Neural cell (in vitro differentiated cells): ENCODE measurements at regions not wholly inside any gene's neighbourhood (a gene's known extent, or its start where the extent isn't known, plus 50 kb on each side); places are given as distances from the start of the nearest gene placed in this dataset.

Experiments
- H2AFZ ChIP-seq: fragments of 200-600, 300-800 bp; sonication (generic), shearing (Covaris generic); 2 replicates; pipeline ENCODE4 v1.6.0; 2014; ENCODE audit warnings: low read depth, mild to moderate bottlenecking, antibody characterized with exemption, low read length, moderate library complexity
- H3F3A ChIP-seq: fragments of 200-600 bp; shearing (Covaris generic); 2 replicates; pipeline ENCODE4 v1.6.1; 2016; ENCODE audit warnings: mild to moderate bottlenecking, moderate library complexity, mixed read lengths, antibody characterized with exemption, low read length; ENCODE audit not compliant: insufficient read depth, poor library complexity, severe bottlenecking
- H3K27ac ChIP-seq: fragments of 200-600, 300-800 bp; sonication (generic), shearing (Covaris generic); 2 replicates; pipeline ENCODE4 v1.5.1; 2014; ENCODE audit warnings: mild to moderate bottlenecking, low read length, moderate library complexity
- H3K27me3 ChIP-seq: fragments of 300-800, 200-600 bp; sonication (generic), shearing (Covaris generic); 2 replicates; pipeline ENCODE4 v1.6.0; 2014; ENCODE audit warnings: mild to moderate bottlenecking, low read depth, low read length, moderate library complexity; ENCODE audit not compliant: insufficient read depth
- H3K36me3 ChIP-seq: fragments of 300-800, 200-600 bp; sonication (generic), shearing (Covaris generic); 2 replicates; pipeline ENCODE4 v1.5.1; 2014; ENCODE audit warnings: mild to moderate bottlenecking, antibody characterized with exemption, low read length, moderate library complexity; ENCODE audit not compliant: insufficient read depth
- H3K4me2 ChIP-seq: fragments of 300-800, 200-600 bp; sonication (generic), shearing (Covaris generic); 2 replicates; pipeline ENCODE4 v1.6.0; 2014; ENCODE audit warnings: mild to moderate bottlenecking, low read length
- H3K4me3 ChIP-seq: fragments of 300-800, 200-600 bp; sonication (generic), shearing (Covaris generic); 2 replicates; pipeline ENCODE4 v1.5.1; 2014; ENCODE audit warnings: mild to moderate bottlenecking, low read length, moderate library complexity
- H3K79me2 ChIP-seq: fragments of 200-600 bp; shearing (Covaris generic); replicated peaks from 2 replicates; pipeline ENCODE4 v1.6.0; 2014; ENCODE audit warnings: mild to moderate bottlenecking, low read length, moderate library complexity; ENCODE audit not compliant: insufficient read depth
- H3K9ac ChIP-seq: fragments of 300-800, 200-600 bp; sonication (generic), shearing (Covaris generic); 2 replicates; pipeline ENCODE4 v1.6.1; 2016; ENCODE audit warnings: mild to moderate bottlenecking, low read length, mixed read lengths
- H3K9me2 ChIP-seq: fragments of 200-600 bp; shearing (Covaris generic); 2 replicates; pipeline ENCODE4 v1.6.1; 2016; ENCODE audit warnings: mild to moderate bottlenecking, low read length, mixed read lengths; ENCODE audit not compliant: insufficient read depth
- H3K9me3 ChIP-seq: fragments of 200-600, 300-800 bp; sonication (generic), shearing (Covaris generic); 2 replicates; pipeline ENCODE4 v1.6.1; 2016; ENCODE audit warnings: mild to moderate bottlenecking, mixed run types, low read length, moderate library complexity, mixed read lengths
- H4K20me1 ChIP-seq: fragments of 200-600 bp; shearing (Covaris generic); 2 replicates; pipeline ENCODE4 v1.6.1; 2016; ENCODE audit warnings: mild to moderate bottlenecking, mixed run types; ENCODE audit not compliant: insufficient read depth
- CTCF ChIP-seq: fragments of 450-650 bp; IDR thresholded peaks from 2 replicates; pipeline ENCODE4 v1.5.1; 2014; ENCODE audit warnings: antibody characterized with exemption, mild to moderate bottlenecking, moderate library complexity; ENCODE audit not compliant: poor library complexity, severe bottlenecking
- EP300 ChIP-seq: fragments of 450-650 bp; conservative IDR thresholded peaks from 2 replicates; pipeline ENCODE4 v1.6.1; 2014; ENCODE audit warnings: antibody characterized with exemption, mild to moderate bottlenecking, moderate library complexity; ENCODE audit not compliant: poor library complexity, severe bottlenecking
- EZH2 ChIP-seq: fragments of 200-600, 300-800 bp; shearing (Covaris generic), sonication (generic); IDR thresholded peaks from 2 replicates; pipeline ENCODE4 v1.6.1; 2014; ENCODE audit warnings: antibody characterized with exemption, low read length, borderline replicate concordance, mild to moderate bottlenecking; ENCODE audit not compliant: insufficient read depth, poor library complexity, severe bottlenecking
- MXI1 ChIP-seq: fragments of 450-650 bp; conservative IDR thresholded peaks from 2 replicates; pipeline ENCODE4 v1.6.1; 2014; ENCODE audit warnings: antibody characterized with exemption, mild to moderate bottlenecking; ENCODE audit not compliant: poor library complexity, severe bottlenecking
- POLR2AphosphoS5 ChIP-seq: IDR thresholded peaks from 2 replicates; pipeline ENCODE4 v1.6.1; 2012
- RAD21 ChIP-seq: fragments of 450-650 bp; conservative IDR thresholded peaks from 2 replicates; pipeline ENCODE4 v1.6.1; 2014; ENCODE audit warnings: antibody characterized with exemption, mild to moderate bottlenecking, moderate library complexity
- REST ChIP-seq: IDR thresholded peaks from 2 replicates; pipeline ENCODE4 v1.6.1; 2012; ENCODE audit warnings: borderline replicate concordance
- SMC3 ChIP-seq: fragments of 450-650 bp; conservative IDR thresholded peaks from 2 replicates; pipeline ENCODE4 v1.6.1; 2014; ENCODE audit warnings: antibody characterized with exemption, mild to moderate bottlenecking, moderate library complexity; ENCODE audit not compliant: poor library complexity
- TAF1 ChIP-seq: IDR thresholded peaks from 2 replicates; pipeline ENCODE4 v1.6.1; 2012; ENCODE audit warnings: low read depth

- Histone ChIP-seq H3K27me3 (no peaks in the 10 kb centered on the region), H2AFZ (no peak overlapping the region), H3K27ac (no peak overlapping the region), H3K9ac (no peak overlapping the region), H4K20me1 (no peaks in the 10 kb centered on the region), H3F3A (no peaks in the 10 kb centered on the region), H3K9me2 (no peaks in the 10 kb centered on the region), H3K79me2 (no peaks in the 10 kb centered on the region), H3K4me2 (no peak overlapping the region), H3K36me3 (no peaks in the 10 kb centered on the region), H3K4me3 (no peak overlapping the region), H3K9me3 (no peaks in the 10 kb centered on the region)
- TF ChIP-seq CTCF (no peak), POLR2AphosphoS5 (no peak), EZH2 (no peak), SMC3 (no peak), EP300 (no peak), RAD21 (no peak), REST (no peak), TAF1 (no peak), MXI1 (no peak)
Measured at GRCh38 chr10:118175148-118175547, 128.4 kb upstream of the RAB11FIP2 start.

- Histone ChIP-seq H4K20me1 (no peaks in the 10 kb centered on the region), H3K27ac (no peak overlapping the region), H2AFZ (no peak overlapping the region), H3K27me3 (no peaks in the 10 kb centered on the region), H3F3A (no peaks in the 10 kb centered on the region), H3K9me3 (no peaks in the 10 kb centered on the region), H3K79me2 (no peaks in the 10 kb centered on the region), H3K9me2 (no peaks in the 10 kb centered on the region), H3K4me3 (no peak overlapping the region), H3K9ac (no peak overlapping the region), H3K36me3 (no peaks in the 10 kb centered on the region), H3K4me2 (no peak overlapping the region)
- no peak for TF ChIP-seq EZH2
Measured at GRCh38 chr10:118173296-118173695, 126.6 kb upstream of the RAB11FIP2 start.

GRCh38 chr10:118171861-118172260 lies 125.1 kb upstream of the RAB11FIP2 start:
- Histone ChIP-seq H3K36me3 (no peaks in the 10 kb centered on the region), H3K9me3 (no peaks in the 10 kb centered on the region), H3K9me2 (no peaks in the 10 kb centered on the region), H3K4me3 (no peak overlapping the region), H3K79me2 (no peaks in the 10 kb centered on the region), H3K4me2 (no peak overlapping the region), H3F3A (no peaks in the 10 kb centered on the region), H3K27me3 (no peaks in the 10 kb centered on the region), H3K9ac (no peak overlapping the region), H2AFZ (no peak overlapping the region), H3K27ac (no peak overlapping the region), H4K20me1 (no peaks in the 10 kb centered on the region)
- TF ChIP-seq MXI1 (no peak), REST (no peak), SMC3 (no peak), POLR2AphosphoS5 (no peak), EZH2 (no peak), CTCF (no peak), EP300 (no peak), RAD21 (no peak)
